ENCODE measurements at regions not wholly inside any gene's neighbourhood (a gene's known extent, or its start where the extent isn't known, plus 50 kb on each side); places are given as distances from the start of the nearest gene placed in this dataset.
"Not testable (repeated sequence)": the region's sequence is repeated elsewhere in the genome, so short reads cannot be mapped to it uniquely, and the experiment has no call there.

GRCh38 chr5:72760259-72760658, 56.2 kb upstream of the TNPO1 start:
- no peak for DNase-seq

GRCh38 chr5:72752909-72753308, 63.6 kb upstream of the TNPO1 start:
- no peak for DNase-seq

- DNase-seq, result no peak
Measured at GRCh38 chr5:72749362-72749997, 67.0 kb upstream of the TNPO1 start.

GRCh38 chr5:72747826-72748225, 68.6 kb upstream of the TNPO1 start:
- no peak for DNase-seq

GRCh38 chr5:72746736-72747135, 69.7 kb upstream of the TNPO1 start:
- DNase-seq, result no peak

GRCh38 chr5:72744136-72744535, 72.3 kb upstream of the TNPO1 start:
- DNase-seq, result no peak

- DNase-seq, result no peak
Measured at GRCh38 chr5:72741805-72742204, 74.7 kb upstream of the TNPO1 start.

- no peak for DNase-seq
Measured at GRCh38 chr5:72733810-72734209, 82.7 kb upstream of the TNPO1 start.

GRCh38 chr5:72723581-72723980, 92.9 kb upstream of the TNPO1 start:
- DNase-seq, result no peak

- no peak for DNase-seq
Measured at GRCh38 chr5:72722792-72723452, 93.5 kb upstream of the TNPO1 start.

GRCh38 chr5:72721844-72722243, 94.6 kb upstream of the TNPO1 start:
- DNase-seq, result no peak

GRCh38 chr5:72720205-72720604, 96.3 kb upstream of the TNPO1 start:
- no peak for DNase-seq

GRCh38 chr5:72711351-72711750, 105.1 kb upstream of the TNPO1 start:
- no peak for DNase-seq

GRCh38 chr5:72709341-72709740, 107.1 kb upstream of the TNPO1 start:
- no peak for DNase-seq

GRCh38 chr5:72705178-72705577, 111.3 kb upstream of the TNPO1 start:
- DNase-seq, result no peak

- DNase-seq, result no peak
Measured at GRCh38 chr5:72703876-72704275, 112.6 kb upstream of the TNPO1 start.

- no peak for DNase-seq
Measured at GRCh38 chr5:72702881-72703434, 113.5 kb upstream of the TNPO1 start.

- not testable (repeated sequence) for DNase-seq
Measured at GRCh38 chr5:72702105-72702504, 114.4 kb upstream of the TNPO1 start.

- DNase-seq, result no peak
Measured at GRCh38 chr5:72698481-72698880, 118.0 kb upstream of the TNPO1 start.

GRCh38 chr5:72697622-72698021, 118.8 kb upstream of the TNPO1 start:
- no peak for DNase-seq

- DNase-seq, result no peak
Measured at GRCh38 chr5:72695659-72696058, 120.8 kb upstream of the TNPO1 start.

- DNase-seq, result no peak
Measured at GRCh38 chr5:72694856-72695255, 121.6 kb upstream of the TNPO1 start.

- DNase-seq, result no peak
Measured at GRCh38 chr5:72693546-72694205, 122.8 kb upstream of the TNPO1 start.

Data from GOT3 (cell line).